GM12891 (cell line): ENCODE measurements at regions not wholly inside any gene's neighbourhood (a gene's known extent, or its start where the extent isn't known, plus 50 kb on each side); places are given as distances from the start of the nearest gene placed in this dataset.

Source experiments
- PAX5 ChIP-seq: IDR thresholded peaks from 2 replicates; pipeline ENCODE4 v1.6.1; 2011; ENCODE audit warnings: low read length, moderate library complexity, mild to moderate bottlenecking; ENCODE audit not compliant: insufficient read depth, severe bottlenecking
- POLR2A ChIP-seq: IDR thresholded peaks from 2 replicates; pipeline ENCODE4 v1.6.1; 2011; ENCODE audit warnings: low read depth, low read length, control low read depth
- POLR2AphosphoS5 ChIP-seq: IDR thresholded peaks from 2 replicates; pipeline ENCODE4 v1.6.1; 2011; ENCODE audit warnings: low read depth, low read length, control low read depth
- SPI1 ChIP-seq: IDR thresholded peaks from 2 replicates; pipeline ENCODE4 v1.6.1; 2011; ENCODE audit warnings: low read depth, low read length, control low read depth
- TAF1 ChIP-seq: IDR thresholded peaks from 2 replicates; pipeline ENCODE4 v1.6.1; 2011; ENCODE audit warnings: low read depth, low read length, control low read depth

DNA sequence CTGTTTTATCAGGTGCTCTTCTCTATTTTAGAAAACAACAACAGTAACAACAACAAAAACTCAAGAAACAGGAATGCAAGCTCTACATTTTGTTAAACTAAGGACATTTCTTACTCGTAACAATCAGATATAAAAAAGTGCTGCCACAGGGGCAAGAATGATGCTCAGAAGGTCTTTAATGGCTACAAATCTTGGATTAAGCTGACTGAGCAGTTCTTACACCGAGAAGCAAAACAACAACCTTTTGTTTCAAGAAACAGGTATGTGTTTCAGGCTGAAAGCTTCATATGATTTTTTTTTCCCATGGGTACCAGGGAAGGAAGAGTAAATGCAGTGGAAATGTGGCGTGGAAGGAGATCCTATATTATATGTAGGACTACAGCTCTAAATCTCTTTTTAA, 786.8 kb upstream of the FBXO33 start:
- TF ChIP-seq POLR2A (no peak), POLR2AphosphoS5 (no peak), TAF1 (no peak), PAX5 (no peak), SPI1 (no peak)
